ENCODE measurements at regions not wholly inside any gene's neighbourhood (a gene's known extent, or its start where the extent isn't known, plus 50 kb on each side); places are given as distances from the start of the nearest gene placed in this dataset.

GRCh38 chr22:48537343-48537680 lies 1290.4 kb downstream of the BRD1 start:
- DNase-seq (ENCODE audit: low spot score) = no peak

- no peak for DNase-seq (ENCODE audit: low spot score)
Observed at GRCh38 chr22:48536541-48537342, 1290.9 kb downstream of the BRD1 start.

- no peak for DNase-seq (ENCODE audit: low spot score)
Observed at GRCh38 chr22:48535868-48536540, 1291.7 kb downstream of the BRD1 start.

- no peak for DNase-seq (ENCODE audit: low spot score)
Observed at GRCh38 chr22:48534395-48534958, 1293.2 kb downstream of the BRD1 start.

GRCh38 chr22:48532986-48533385 lies 1294.7 kb downstream of the BRD1 start:
- DNase-seq (ENCODE audit: low spot score) = no peak

- DNase-seq (ENCODE audit: low spot score) = no peak
Observed at GRCh38 chr22:48531761-48532435, 1295.8 kb downstream of the BRD1 start.

- DNase-seq (ENCODE audit: low spot score) = no peak
Observed at GRCh38 chr22:48531108-48531507, 1296.6 kb downstream of the BRD1 start.

- DNase-seq (ENCODE audit: low spot score) = no peak
Observed at GRCh38 chr22:48530666-48531065, 1297.0 kb downstream of the BRD1 start.

- DNase-seq (ENCODE audit: low spot score) = no peak
Observed at GRCh38 chr22:48528221-48528915, 1299.3 kb downstream of the BRD1 start.

- no peak for DNase-seq (ENCODE audit: low spot score)
Observed at GRCh38 chr22:48523761-48524160, 1303.9 kb downstream of the BRD1 start.

GRCh38 chr22:48523091-48523490 lies 1304.6 kb downstream of the BRD1 start:
- no peak for DNase-seq (ENCODE audit: low spot score)

- no peak for DNase-seq (ENCODE audit: low spot score)
Observed at GRCh38 chr22:48522271-48522670, 1305.4 kb downstream of the BRD1 start.

GRCh38 chr22:48520884-48521588 lies 1306.6 kb downstream of the BRD1 start:
- DNase-seq (ENCODE audit: low spot score) = no peak

- no peak for DNase-seq (ENCODE audit: low spot score)
Observed at GRCh38 chr22:48520207-48520606, 1307.5 kb downstream of the BRD1 start.

- DNase-seq (ENCODE audit: low spot score) = no peak
Observed at GRCh38 chr22:48517039-48518030, 1310.3 kb downstream of the BRD1 start.

GRCh38 chr22:48516571-48516970 lies 1311.1 kb downstream of the BRD1 start:
- no peak for DNase-seq (ENCODE audit: low spot score)

GRCh38 chr22:48515571-48516200 lies 1312.0 kb downstream of the BRD1 start:
- no peak for DNase-seq (ENCODE audit: low spot score)

- DNase-seq (ENCODE audit: low spot score) = no peak
Observed at GRCh38 chr22:48513929-48514328, 1313.7 kb downstream of the BRD1 start.

- no peak for DNase-seq (ENCODE audit: low spot score)
Observed at GRCh38 chr22:48513446-48513845, 1314.2 kb downstream of the BRD1 start.

All from AG08396 (cell line).